Rectal smooth muscle tissue (tissue), 1 donor: ENCODE measurements at regions not wholly inside any gene's neighbourhood (a gene's known extent, or its start where the extent isn't known, plus 50 kb on each side); places are given as distances from the start of the nearest gene placed in this dataset.

Source experiments
- H3K27ac ChIP-seq: one replicate; pipeline ENCODE4 v1.7.0; 2013; ENCODE audit warnings: low read depth, low read length, inconsistent platforms
- H3K27me3 ChIP-seq: one replicate; pipeline ENCODE4 v1.7.0; 2013; ENCODE audit warnings: low read length; ENCODE audit not compliant: control insufficient read depth, insufficient read depth
- H3K36me3 ChIP-seq: one replicate; pipeline ENCODE4 v1.7.0; 2013; ENCODE audit warnings: low read length; ENCODE audit not compliant: control insufficient read depth, insufficient read depth
- H3K4me1 ChIP-seq: one replicate; pipeline ENCODE4 v1.7.0; 2013; ENCODE audit warnings: low read length; ENCODE audit not compliant: control insufficient read depth, insufficient read depth
- H3K4me3 ChIP-seq: one replicate; pipeline ENCODE4 v1.7.0; 2013; ENCODE audit warnings: low read length
- H3K9ac ChIP-seq: one replicate; pipeline ENCODE4 v1.7.0; 2013; ENCODE audit warnings: low read length

DNA sequence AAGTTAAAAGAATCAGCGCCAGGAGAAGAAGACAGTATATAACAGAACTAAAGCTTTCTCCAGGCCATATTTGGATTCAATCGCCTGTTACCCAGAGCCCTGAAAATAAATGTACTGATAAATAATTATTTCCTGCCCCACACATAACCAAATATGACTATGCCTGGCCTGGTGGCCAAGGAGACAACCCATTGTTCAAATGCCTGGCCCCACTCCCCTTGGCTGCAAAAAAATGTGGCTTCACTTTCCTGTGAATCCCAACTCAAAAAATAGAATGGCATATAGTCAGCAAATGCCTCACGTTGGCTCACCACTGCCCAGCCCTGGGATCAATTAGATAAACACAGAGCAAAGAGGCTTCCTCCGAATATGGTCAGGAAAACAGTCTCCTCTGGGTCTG, 472.1 kb downstream of the BCL11B start:
- Histone ChIP-seq H3K4me3 (no peak overlapping the region), H3K27ac (no peak overlapping the region), H3K27me3 (no peaks in the 10 kb centered on the region), H3K4me1 (no peaks in the 10 kb centered on the region), H3K9ac (no peak overlapping the region), H3K36me3 (no peaks in the 10 kb centered on the region)

DNA sequence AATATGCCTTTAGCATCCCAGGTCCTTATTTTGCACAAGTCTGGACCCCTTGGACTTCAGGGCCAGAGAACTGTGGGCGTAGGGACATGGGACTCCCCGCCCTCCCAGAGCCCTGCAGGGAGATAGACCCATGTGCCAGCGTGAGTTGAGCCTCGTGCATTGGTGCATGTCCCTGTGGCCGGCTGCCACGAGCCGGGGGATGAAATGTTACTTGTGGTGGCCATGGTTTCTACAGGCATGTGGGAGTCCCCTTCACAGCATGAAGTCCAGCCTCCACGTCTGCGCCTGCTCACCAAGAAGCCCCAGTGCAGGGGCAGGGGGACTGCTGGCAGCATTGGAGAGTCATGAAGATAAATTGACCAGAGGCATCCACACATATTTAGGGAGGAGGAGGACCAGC, 470.0 kb downstream of the BCL11B start:
- Histone ChIP-seq H3K36me3 (no peaks in the 10 kb centered on the region), H3K4me3 (no peak overlapping the region), H3K4me1 (no peaks in the 10 kb centered on the region), H3K9ac (no peak overlapping the region), H3K27me3 (no peaks in the 10 kb centered on the region), H3K27ac (no peak overlapping the region)

DNA sequence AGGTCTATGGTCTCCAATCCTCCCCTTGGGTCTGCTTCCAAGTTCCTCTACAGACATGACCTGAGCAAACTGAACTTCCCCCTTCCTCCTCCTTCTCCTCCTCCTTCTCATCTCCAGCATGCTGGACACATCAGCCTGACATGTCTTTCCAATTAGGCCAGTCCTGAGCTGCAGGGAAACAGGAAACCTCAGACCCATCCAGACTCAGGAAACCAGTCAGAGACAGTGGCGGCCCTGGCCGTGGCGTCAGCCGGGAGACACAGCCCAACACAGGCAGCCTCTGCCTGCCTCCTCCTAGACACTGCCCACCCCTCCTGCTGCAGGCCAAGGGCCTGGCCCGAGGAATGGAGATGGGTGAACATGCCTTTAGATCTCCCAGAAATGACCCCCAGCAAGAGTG, 468.8 kb downstream of the BCL11B start:
- Histone ChIP-seq H3K4me1 (no peaks in the 10 kb centered on the region), H3K9ac (no peak overlapping the region), H3K36me3 (no peaks in the 10 kb centered on the region), H3K4me3 (no peak overlapping the region), H3K27me3 (no peaks in the 10 kb centered on the region), H3K27ac (no peak overlapping the region)

GRCh38 chr14:98808494-98809407, 463.2 kb downstream of the BCL11B start:
- Histone ChIP-seq H3K4me3 (no peak overlapping the region), H3K27me3 (no peaks in the 10 kb centered on the region), H3K27ac (no peak overlapping the region), H3K9ac (no peak overlapping the region), H3K36me3 (no peaks in the 10 kb centered on the region), H3K4me1 (no peaks in the 10 kb centered on the region)

DNA sequence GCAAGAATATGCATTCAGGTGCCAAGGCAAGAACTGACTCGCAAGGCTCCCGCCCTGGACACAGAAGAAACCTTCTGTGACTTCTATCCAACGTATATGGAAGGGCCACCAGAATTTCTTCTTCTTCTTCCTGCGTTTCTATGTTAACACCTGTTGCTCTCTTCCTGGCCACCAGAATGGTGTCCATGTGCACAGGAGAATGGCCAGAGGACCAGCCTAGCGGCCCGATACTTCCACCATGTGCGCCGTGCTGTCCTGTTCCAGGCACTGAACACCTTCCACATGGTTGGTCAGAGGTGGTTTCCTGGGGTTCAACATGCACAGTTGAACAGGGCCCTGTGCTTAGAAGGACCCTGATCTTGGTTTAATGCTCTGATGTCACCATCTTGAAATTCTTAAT, 455.8 kb downstream of the BCL11B start:
- H3K36me3 ChIP-seq, result no peaks in the 10 kb centered on the region
- H3K27me3 ChIP-seq, result no peaks in the 10 kb centered on the region
- H3K4me3 ChIP-seq, result no peak overlapping the region
- no peaks in the 10 kb centered on the region for H3K4me1 ChIP-seq
- H3K9ac ChIP-seq, result no peak overlapping the region
- no peak overlapping the region for H3K27ac ChIP-seq

GRCh38 chr14:98816720-98817119, 455.3 kb downstream of the BCL11B start:
- Histone ChIP-seq H3K4me3 (no peak overlapping the region), H3K9ac (no peak overlapping the region), H3K4me1 (no peaks in the 10 kb centered on the region), H3K27ac (no peak overlapping the region), H3K27me3 (no peaks in the 10 kb centered on the region), H3K36me3 (no peaks in the 10 kb centered on the region)

DNA sequence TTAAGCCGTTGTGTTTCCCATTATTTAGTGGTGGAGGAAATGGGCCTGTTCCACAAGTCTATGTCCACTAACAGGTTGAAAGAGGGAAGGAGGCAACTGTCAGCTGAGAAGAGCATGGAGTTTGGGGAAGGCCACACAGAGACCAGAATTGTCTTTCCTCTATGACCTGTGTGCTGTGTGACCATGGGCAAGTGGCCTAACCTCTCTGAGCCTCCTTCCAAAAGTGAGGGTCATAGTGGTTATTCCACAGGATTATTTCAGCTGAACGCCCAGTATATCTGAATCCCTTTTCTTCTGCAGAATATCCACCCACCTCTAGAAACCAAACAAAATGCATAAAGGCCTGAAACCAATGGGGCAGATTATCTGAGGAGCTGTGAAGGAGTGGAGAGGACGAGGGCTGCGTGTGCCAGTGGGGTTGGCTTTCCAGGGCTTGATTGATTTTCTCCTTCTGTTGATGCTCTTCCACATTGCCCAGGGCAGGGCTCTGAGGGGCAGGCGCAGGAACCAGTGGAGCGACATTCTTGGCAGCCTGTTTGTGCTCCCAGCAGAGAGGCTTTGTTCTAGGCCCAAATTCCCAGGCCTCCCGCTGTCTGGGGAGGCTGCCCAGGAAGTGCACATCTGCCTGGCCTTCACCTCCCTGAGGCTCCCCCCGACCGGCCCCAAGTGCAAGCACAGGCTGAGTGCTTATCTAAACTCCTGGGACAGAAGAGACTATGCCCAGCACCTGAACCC, 452.7 kb downstream of the BCL11B start:
- Histone ChIP-seq H3K9ac (no peak overlapping the region), H3K36me3 (no peaks in the 10 kb centered on the region), H3K27ac (no peak overlapping the region), H3K27me3 (no peaks in the 10 kb centered on the region), H3K4me3 (no peak overlapping the region), H3K4me1 (no peaks in the 10 kb centered on the region)

- H3K27me3 ChIP-seq, result no peaks in the 10 kb centered on the region
- no peak overlapping the region for H3K4me3 ChIP-seq
- H3K27ac ChIP-seq, result no peak overlapping the region
- no peaks in the 10 kb centered on the region for H3K36me3 ChIP-seq
- H3K9ac ChIP-seq, result no peak overlapping the region
- no peaks in the 10 kb centered on the region for H3K4me1 ChIP-seq
Measured at GRCh38 chr14:98819867-98820206, 452.2 kb downstream of the BCL11B start.

DNA sequence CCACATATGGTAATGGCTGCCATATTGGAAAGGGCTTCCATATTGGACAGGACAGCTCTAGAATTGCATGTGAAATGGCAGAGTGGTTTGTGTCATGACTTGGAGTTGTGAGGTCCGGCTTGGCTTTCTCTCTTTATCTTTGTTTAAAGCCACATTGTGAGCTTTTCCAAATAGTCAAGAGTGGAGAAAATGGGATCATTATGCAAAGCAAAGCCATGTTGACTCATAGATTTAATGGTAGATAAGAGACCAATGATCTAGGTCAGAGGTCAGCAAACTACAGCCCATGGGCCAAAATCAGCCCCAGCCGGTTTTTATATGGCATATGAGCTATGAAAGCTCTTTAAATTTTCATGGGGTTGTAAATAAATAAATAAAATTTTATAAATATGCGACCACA, 449.1 kb downstream of the BCL11B start:
- Histone ChIP-seq H3K9ac (no peak overlapping the region), H3K27me3 (no peaks in the 10 kb centered on the region), H3K4me3 (no peak overlapping the region), H3K36me3 (no peaks in the 10 kb centered on the region), H3K4me1 (no peaks in the 10 kb centered on the region), H3K27ac (no peak overlapping the region)

- Histone ChIP-seq H3K27ac (no peak overlapping the region), H3K36me3 (no peaks in the 10 kb centered on the region), H3K4me3 (no peak overlapping the region), H3K9ac (no peak overlapping the region), H3K4me1 (no peaks in the 10 kb centered on the region), H3K27me3 (peaks cover 2% of the 10 kb centered on the region)
Measured at GRCh38 chr14:98826618-98827017, 445.4 kb downstream of the BCL11B start.

GRCh38 chr14:98834119-98834518, 437.9 kb downstream of the BCL11B start:
- Histone ChIP-seq H3K4me1 (no peaks in the 10 kb centered on the region), H3K4me3 (no peak overlapping the region), H3K27ac (no peak overlapping the region), H3K9ac (no peak overlapping the region), H3K27me3 (peaks cover 2% of the 10 kb centered on the region), H3K36me3 (no peaks in the 10 kb centered on the region)

DNA sequence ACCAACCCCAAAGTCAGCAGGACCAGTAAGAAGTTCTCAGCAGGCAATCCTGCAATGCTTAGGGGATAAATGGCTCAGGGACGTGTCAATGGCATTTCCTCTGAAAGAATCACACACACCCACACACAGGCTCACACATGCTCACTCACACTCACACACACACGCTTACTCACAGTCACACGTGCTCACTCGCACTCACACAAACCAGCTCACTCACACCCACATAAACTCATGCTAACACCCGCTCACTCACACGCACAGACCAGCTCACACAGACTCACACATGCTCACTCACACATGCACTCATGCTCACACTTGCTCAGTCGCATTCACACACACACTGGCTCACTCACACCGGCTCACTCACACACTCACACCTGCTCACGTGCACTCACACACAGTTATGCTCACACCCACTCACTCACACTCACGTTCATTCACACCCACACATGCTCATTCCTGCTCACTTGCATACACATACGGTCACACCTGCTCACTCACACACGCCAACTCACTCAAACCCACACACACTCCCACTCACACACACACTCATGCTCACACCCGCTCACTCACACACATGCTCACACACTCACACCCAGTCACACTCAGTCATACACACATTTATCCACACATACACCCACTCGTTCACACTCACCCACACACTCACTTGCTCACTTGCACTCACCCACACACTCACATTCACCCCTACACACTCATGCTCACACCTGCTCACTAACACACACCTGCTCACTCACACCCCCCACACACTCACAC, 436.8 kb downstream of the BCL11B start:
- Histone ChIP-seq H3K27ac (no peak overlapping the region), H3K4me1 (no peaks in the 10 kb centered on the region), H3K27me3 (peaks cover 2% of the 10 kb centered on the region), H3K36me3 (no peaks in the 10 kb centered on the region), H3K9ac (no peak overlapping the region), H3K4me3 (no peak overlapping the region)
